ENCODE measurements at regions not wholly inside any gene's neighbourhood (a gene's known extent, or its start where the extent isn't known, plus 50 kb on each side); places are given as distances from the start of the nearest gene placed in this dataset.

- POLR2A ChIA-PET = no interaction called here
- intact Hi-C loops (cut with micrococcal nuclease) = no loop called here
- no TSS peak for BruUV-seq (replicated peaks)
Observed at GRCh38 chr12:105977652-105978051, 161.1 kb downstream of the NUAK1 start.

More at GRCh38 chr12:105977652-105978051, 161.1 kb downstream of the NUAK1 start:
- ChIA-PET RAD21 (ENCODE audit: low non-redundant PET in 1 of 2, low total read pairs in 2 of 2, uncharacterized antibody in 2 of 2, unreplicated experiment in 2 of 2) (no interaction called here), CTCF (no interaction called here)
- no peaks in the 10 kb centered on the region for H4K20me1 ChIP-seq (ENCODE audit: insufficient read depth)
- no peak overlapping the region for H3K27ac ChIP-seq (ENCODE audit: low read depth, low read length)
- H3K9ac ChIP-seq (ENCODE audit: low read length) = no peak overlapping the region
- no peaks in the 10 kb centered on the region for H3K79me2 ChIP-seq (ENCODE audit: insufficient read depth, low read length)
- H3K4me3 ChIP-seq (replicated peaks in 1 of 2; ENCODE audit: low read depth in 1 of 2, low read length in 2 of 2) = no peak overlapping the region
- TF ChIP-seq ATF3 (IDR thresholded peaks at IDR 0.05) (no peak), EZH2phosphoT487 (IDR thresholded peaks at IDR 0.05; ENCODE audit: borderline replicate concordance) (no peak), FOSL1 (IDR thresholded peaks at IDR 0.05; ENCODE audit: low read depth) (no peak), JUND (IDR thresholded peaks at IDR 0.05) (no peak), TCF7L2 (IDR thresholded peaks at IDR 0.05; ENCODE audit: borderline replicate concordance, extremely low read depth, insufficient read depth, insufficient read length) (no peak), SP1 (IDR thresholded peaks at IDR 0.05; ENCODE audit: low read depth) (no peak)
- TF ChIP-seq, protein P1, sequence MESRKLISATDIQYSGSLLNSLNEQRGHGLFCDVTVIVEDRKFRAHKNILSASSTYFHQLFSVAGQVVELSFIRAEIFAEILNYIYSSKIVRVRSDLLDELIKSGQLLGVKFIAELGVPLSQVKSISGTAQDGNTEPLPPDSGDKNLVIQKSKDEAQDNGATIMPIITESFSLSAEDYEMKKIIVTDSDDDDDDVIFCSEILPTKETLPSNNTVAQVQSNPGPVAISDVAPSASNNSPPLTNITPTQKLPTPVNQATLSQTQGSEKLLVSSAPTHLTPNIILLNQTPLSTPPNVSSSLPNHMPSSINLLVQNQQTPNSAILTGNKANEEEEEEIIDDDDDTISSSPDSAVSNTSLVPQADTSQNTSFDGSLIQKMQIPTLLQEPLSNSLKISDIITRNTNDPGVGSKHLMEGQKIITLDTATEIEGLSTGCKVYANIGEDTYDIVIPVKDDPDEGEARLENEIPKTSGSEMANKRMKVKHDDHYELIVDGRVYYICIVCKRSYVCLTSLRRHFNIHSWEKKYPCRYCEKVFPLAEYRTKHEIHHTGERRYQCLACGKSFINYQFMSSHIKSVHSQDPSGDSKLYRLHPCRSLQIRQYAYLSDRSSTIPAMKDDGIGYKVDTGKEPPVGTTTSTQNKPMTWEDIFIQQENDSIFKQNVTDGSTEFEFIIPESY (IDR thresholded peaks at IDR 0.05; ENCODE audit: extremely low read depth, insufficient replicate concordance, low read length) = no peak
- TF ChIP-seq, protein P2, sequence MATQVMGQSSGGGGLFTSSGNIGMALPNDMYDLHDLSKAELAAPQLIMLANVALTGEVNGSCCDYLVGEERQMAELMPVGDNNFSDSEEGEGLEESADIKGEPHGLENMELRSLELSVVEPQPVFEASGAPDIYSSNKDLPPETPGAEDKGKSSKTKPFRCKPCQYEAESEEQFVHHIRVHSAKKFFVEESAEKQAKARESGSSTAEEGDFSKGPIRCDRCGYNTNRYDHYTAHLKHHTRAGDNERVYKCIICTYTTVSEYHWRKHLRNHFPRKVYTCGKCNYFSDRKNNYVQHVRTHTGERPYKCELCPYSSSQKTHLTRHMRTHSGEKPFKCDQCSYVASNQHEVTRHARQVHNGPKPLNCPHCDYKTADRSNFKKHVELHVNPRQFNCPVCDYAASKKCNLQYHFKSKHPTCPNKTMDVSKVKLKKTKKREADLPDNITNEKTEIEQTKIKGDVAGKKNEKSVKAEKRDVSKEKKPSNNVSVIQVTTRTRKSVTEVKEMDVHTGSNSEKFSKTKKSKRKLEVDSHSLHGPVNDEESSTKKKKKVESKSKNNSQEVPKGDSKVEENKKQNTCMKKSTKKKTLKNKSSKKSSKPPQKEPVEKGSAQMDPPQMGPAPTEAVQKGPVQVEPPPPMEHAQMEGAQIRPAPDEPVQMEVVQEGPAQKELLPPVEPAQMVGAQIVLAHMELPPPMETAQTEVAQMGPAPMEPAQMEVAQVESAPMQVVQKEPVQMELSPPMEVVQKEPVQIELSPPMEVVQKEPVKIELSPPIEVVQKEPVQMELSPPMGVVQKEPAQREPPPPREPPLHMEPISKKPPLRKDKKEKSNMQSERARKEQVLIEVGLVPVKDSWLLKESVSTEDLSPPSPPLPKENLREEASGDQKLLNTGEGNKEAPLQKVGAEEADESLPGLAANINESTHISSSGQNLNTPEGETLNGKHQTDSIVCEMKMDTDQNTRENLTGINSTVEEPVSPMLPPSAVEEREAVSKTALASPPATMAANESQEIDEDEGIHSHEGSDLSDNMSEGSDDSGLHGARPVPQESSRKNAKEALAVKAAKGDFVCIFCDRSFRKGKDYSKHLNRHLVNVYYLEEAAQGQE (IDR thresholded peaks at IDR 0.05; ENCODE audit: low read depth) = no peak
- H2AFZ ChIP-seq (ENCODE audit: low read depth, low read length, poor library complexity, severe bottlenecking) = no peak overlapping the region
- no peaks in the 10 kb centered on the region for H3K36me3 ChIP-seq (ENCODE audit: control insufficient read depth in 1 of 2, insufficient read depth in 2 of 2, low read length in 2 of 2)
- no peak for DNase-seq (ENCODE audit: low read depth, low spot score)
- no peak overlapping the region for H3K4me2 ChIP-seq (ENCODE audit: low read length)
- peaks cover 5% of the 10 kb centered on the region; the same call in 1 of the 2 replicates for H3K27me3 ChIP-seq (ENCODE audit: insufficient read depth, low read length)
- H3K4me1 ChIP-seq (ENCODE audit: control insufficient read depth in 1 of 2, insufficient read depth in 2 of 2, low read length in 2 of 2) = no peaks in the 10 kb centered on the region
- H3K9me2 ChIP-seq (ENCODE audit: insufficient read depth) = no peaks in the 10 kb centered on the region
- H3K9me3 ChIP-seq (ENCODE audit: control insufficient read depth in 1 of 2, insufficient read depth in 1 of 2, low read depth in 1 of 2, low read length in 2 of 2) = no peaks in the 10 kb centered on the region
- no peak for ATAC-seq
